ENCODE measurements at regions not wholly inside any gene's neighbourhood (a gene's known extent, or its start where the extent isn't known, plus 50 kb on each side); places are given as distances from the start of the nearest gene placed in this dataset.

GRCh38 chr7:119283353-119283752 is 989.6 kb upstream of the KCND2 start:
- TF ChIP-seq POLR2A (IDR thresholded peaks at IDR 0.05): no peak
- no peak for TF ChIP-seq CTCF (IDR thresholded peaks at IDR 0.05)
